Spleen (tissue), 7 donors: ENCODE measurements at regions not wholly inside any gene's neighbourhood (a gene's known extent, or its start where the extent isn't known, plus 50 kb on each side); places are given as distances from the start of the nearest gene placed in this dataset.

ENCODE experiments used
- CTCF ChIP-seq, 11 experiments: fragments of 200-600 bp in 7 of 11; fragments of 450-650 bp in 4 of 11; sonication (generic) in 4 of 11; IDR thresholded peaks in 8 of 11; conservative IDR thresholded peaks in 3 of 11; 1 replicate in 7 of 11; 2 replicates in 4 of 11; pipeline versions ENCODE4 v1.4.0 to v1.8.0; 2016 to 2021; ENCODE audit warnings: antibody characterized with exemption in 11 of 11, inconsistent platforms in 4 of 11, mild to moderate bottlenecking in 1 of 11
- POLR2A ChIP-seq, 3 donors: fragments of 450-650 bp; IDR thresholded peaks; one replicate each; pipeline ENCODE4 v1.5.1; 2017; ENCODE audit warnings: antibody characterized with exemption in 3 of 3, mild to moderate bottlenecking in 1 of 3
- donor health status: DM: no; HTN: no; CAD: no; lungs with moderate emphysema.
- donor health status: DM: no; HTN: no; CAD: no.
- donor health status: DM: no; HTN: no; CAD: no.

DNA sequence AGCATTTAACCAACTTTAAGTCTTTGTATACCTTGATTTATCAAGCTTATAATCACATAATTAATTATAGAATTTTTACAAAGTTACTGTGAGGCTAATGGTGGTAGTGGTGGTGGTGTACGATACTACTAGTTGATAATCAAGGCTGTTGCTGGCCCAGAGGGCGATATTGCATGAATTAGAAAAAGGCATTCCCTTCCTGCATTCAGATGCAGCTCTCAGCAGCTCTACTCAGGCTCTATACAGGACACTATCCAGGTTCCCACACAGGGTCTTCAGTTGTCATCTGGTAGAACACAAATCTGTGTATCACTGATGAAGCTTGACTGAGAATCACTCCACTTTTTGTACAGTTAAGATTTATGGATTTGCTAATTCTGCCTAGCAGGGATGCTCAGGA lies 562.8 kb upstream of the C9orf72 start:
- no peak for TF ChIP-seq CTCF (IDR thresholded peaks at IDR 0.05 in 8 of 11, conservative IDR thresholded peaks at IDR 0.05 in 3 of 11)
- no peak for TF ChIP-seq POLR2A (IDR thresholded peaks at IDR 0.05)
